SK-N-SH treated with all-trans-retinoic acid at 6 μM for 48 hours (cell line): ENCODE measurements at regions not wholly inside any gene's neighbourhood (a gene's known extent, or its start where the extent isn't known, plus 50 kb on each side); places are given as distances from the start of the nearest gene placed in this dataset.

Experiments
- ARNTL ChIP-seq: fragments of 450-650 bp; formaldehyde crosslinking; IDR thresholded peaks from 2 replicates; pipeline ENCODE4 v1.5.0; 2020; ENCODE audit warnings: low read depth, mild to moderate bottlenecking, moderate library complexity, borderline replicate concordance
- OSR1 ChIP-seq: fragments of 250-450 bp; sonication (Bioruptor Pico); IDR thresholded peaks from 2 replicates; pipeline ENCODE4 v1.8.0; 2022; ENCODE audit warnings: moderate library complexity, mild to moderate bottlenecking, inconsistent platforms
- PATZ1 ChIP-seq: fragments of 250-450 bp; sonication (Bioruptor Pico); IDR thresholded peaks from 2 replicates; pipeline ENCODE4 v1.8.0; 2020; ENCODE audit warnings: mild to moderate bottlenecking, moderate library complexity, borderline replicate concordance
- PPARA ChIP-seq: fragments of 250-450 bp; sonication (Bioruptor Pico); IDR thresholded peaks from 2 replicates; pipeline ENCODE4 v1.5.0; 2020; ENCODE audit warnings: mild to moderate bottlenecking, borderline replicate concordance
- SNAI2 ChIP-seq: fragments of 250-450 bp; sonication (Bioruptor Pico); IDR thresholded peaks from 2 replicates; pipeline ENCODE4 v1.5.0; 2020; ENCODE audit warnings: mild to moderate bottlenecking, moderate library complexity
- TCF4 ChIP-seq: fragments of 250-450 bp; sonication (Bioruptor Pico); IDR thresholded peaks from 2 replicates; pipeline ENCODE4 v1.8.0; 2021; ENCODE audit warnings: mild to moderate bottlenecking, moderate library complexity, borderline replicate concordance
- ZFP3 ChIP-seq: fragments of 250-450 bp; sonication (Bioruptor Pico); IDR thresholded peaks from 2 replicates; pipeline ENCODE4 v1.5.0; 2020; ENCODE audit warnings: mild to moderate bottlenecking, moderate library complexity

GRCh38 chr13:40304391-40304790 lies 362.1 kb downstream of the FOXO1 start:
- TF ChIP-seq ARNTL (CRISPR knock-in tag) (no peak), OSR1 (no peak), TCF4 (CRISPR knock-in tag) (no peak), PATZ1 (CRISPR knock-in tag) (no peak), ZFP3 (CRISPR knock-in tag) (no peak), SNAI2 (no peak), PPARA (CRISPR knock-in tag) (no peak)
